GM10248 (cell line): ENCODE measurements at regions not wholly inside any gene's neighbourhood (a gene's known extent, or its start where the extent isn't known, plus 50 kb on each side); places are given as distances from the start of the nearest gene placed in this dataset.

Experiments used
- CTCF ChIA-PET: fragments of 300-600 bp; sonication (Branson Sonifier 250); formaldehyde crosslinking; extraction: SDS; loops from one replicate; lab custom pipeline; 2021; ENCODE audit warnings: antibody characterized with exemption; lab: Yijun Ruan, JAX
- POLR2A ChIA-PET: fragments of 350-650 bp; sonication (Branson Sonifier 250); formaldehyde crosslinking; extraction: SDS; loops from one replicate; lab custom pipeline; 2020; ENCODE audit warnings: antibody characterized with exemption; lab: Yijun Ruan, JAX
- DNase-seq: peaks from one replicate; pipeline ENCODE4 v3.0.0; 2012; ENCODE audit errors: extremely low spot score
- CTCF ChIP-seq: IDR thresholded peaks from 2 replicates; pipeline ENCODE4 v1.5.1; 2012; ENCODE audit warnings: mild to moderate bottlenecking, low read depth; ENCODE audit errors: extremely low read depth, missing control alignments, control extremely low read depth

GRCh38 chr22:48157676-48158075 is 1395.2 kb downstream of the TBC1D22A start:
- CTCF ChIA-PET, result no interaction called here
- POLR2A ChIA-PET, result no interaction called here
- no peak for DNase-seq
- no peak for TF ChIP-seq CTCF

- no peak for DNase-seq
- ChIA-PET CTCF (no interaction called here), POLR2A (no interaction called here)
- no peak for TF ChIP-seq CTCF
These were observed 1394.3 kb downstream of the TBC1D22A start for GRCh38 chr22:48156603-48157355.

- POLR2A ChIA-PET, result no interaction called here
- CTCF ChIA-PET, result no interaction called here
- no peak for TF ChIP-seq CTCF
- DNase-seq, result no peak
These were observed 1393.0 kb downstream of the TBC1D22A start for GRCh38 chr22:48155446-48155845.

- no peak for TF ChIP-seq CTCF
- POLR2A ChIA-PET, result no interaction called here
- CTCF ChIA-PET, result no interaction called here
- DNase-seq, result no peak
These were observed 1392.4 kb downstream of the TBC1D22A start for GRCh38 chr22:48154943-48155240.

GRCh38 chr22:48154169-48154942 is 1391.9 kb downstream of the TBC1D22A start:
- CTCF ChIA-PET, result no interaction called here
- POLR2A ChIA-PET, result no interaction called here
- no peak for TF ChIP-seq CTCF
- DNase-seq, result no peak

GRCh38 chr22:48153726-48154125 is 1391.3 kb downstream of the TBC1D22A start:
- DNase-seq, result no peak
- TF ChIP-seq CTCF, result no peak
- POLR2A ChIA-PET, result no interaction called here
- CTCF ChIA-PET, result no interaction called here

GRCh38 chr22:48152916-48153315 is 1390.5 kb downstream of the TBC1D22A start:
- TF ChIP-seq CTCF, result no peak
- DNase-seq, result no peak
- ChIA-PET CTCF (no interaction called here), POLR2A (no interaction called here)
